ENCODE measurements at regions not wholly inside any gene's neighbourhood (a gene's known extent, or its start where the extent isn't known, plus 50 kb on each side); places are given as distances from the start of the nearest gene placed in this dataset.

DNA sequence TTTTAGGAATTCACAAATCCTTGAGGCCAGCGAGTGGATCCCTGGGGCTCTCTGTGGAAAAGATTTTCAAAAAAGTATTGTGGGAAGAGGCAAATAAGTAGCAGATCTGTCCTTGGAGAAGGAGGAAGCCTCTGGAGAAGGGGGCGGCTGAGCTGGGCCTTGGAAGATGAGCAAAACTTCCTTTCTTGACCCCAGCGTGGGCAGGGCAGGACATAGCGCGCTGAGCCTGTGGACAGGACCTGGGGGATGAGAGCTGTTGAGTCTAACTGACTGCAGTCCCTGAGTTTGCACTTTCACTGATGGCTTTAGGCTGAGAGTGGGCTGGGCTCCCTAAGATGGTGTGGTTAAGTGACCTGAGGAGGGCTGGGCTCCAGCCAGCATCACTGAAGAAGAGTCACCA is 170.2 kb upstream of the GALNT2 start:
- peaks cover 0 to 6% (median 0%) of the 10 kb centered on the region in 3 donors for H3K27me3 ChIP-seq
- no peaks in the 10 kb centered on the region for H3K9me3 ChIP-seq
- intact Hi-C loops (cut with DNase I; ENCODE audit: low total_unique reads): no loop called here
- H3K36me3 ChIP-seq: no peaks in the 10 kb centered on the region
- 88 to 94% (median 90%) methylated on average over 5 of the region's 5 CpGs for WGBS, 5 donors
- no peak overlapping the region for H3K4me3 ChIP-seq
- H3K4me1 ChIP-seq: no peaks in the 10 kb centered on the region
- no peak overlapping the region for H3K27ac ChIP-seq
- no peak for DNase-seq
- TF ChIP-seq POLR2AphosphoS5 (IDR thresholded peaks at IDR 0.05) (no peak), CTCF (IDR thresholded peaks at IDR 0.05) (no peak), POLR2A (IDR thresholded peaks at IDR 0.05) (no peak), EP300 (IDR thresholded peaks at IDR 0.05) (no peak)

GRCh38 chr1:229897501-229897900 is 169.5 kb upstream of the GALNT2 start:
- no peak overlapping the region for H3K4me3 ChIP-seq
- H3K27ac ChIP-seq: no peak overlapping the region
- no peaks in the 10 kb centered on the region for H3K4me1 ChIP-seq
- intact Hi-C loops (cut with DNase I; ENCODE audit: low total_unique reads): no loop called here
- H3K9me3 ChIP-seq: no peaks in the 10 kb centered on the region
- 63 to 71% (median 65%) methylated on average over 8 of the region's 8 CpGs for WGBS, 5 donors
- peaks cover 0 to 6% (median 0%) of the 10 kb centered on the region in 3 donors for H3K27me3 ChIP-seq
- TF ChIP-seq POLR2A (IDR thresholded peaks at IDR 0.05): no peak
- no peak for TF ChIP-seq EP300 (IDR thresholded peaks at IDR 0.05)
- TF ChIP-seq CTCF (IDR thresholded peaks at IDR 0.05): no peak
- TF ChIP-seq POLR2AphosphoS5 (IDR thresholded peaks at IDR 0.05): no peak
- no peak for DNase-seq
- H3K36me3 ChIP-seq: no peaks in the 10 kb centered on the region

DNA sequence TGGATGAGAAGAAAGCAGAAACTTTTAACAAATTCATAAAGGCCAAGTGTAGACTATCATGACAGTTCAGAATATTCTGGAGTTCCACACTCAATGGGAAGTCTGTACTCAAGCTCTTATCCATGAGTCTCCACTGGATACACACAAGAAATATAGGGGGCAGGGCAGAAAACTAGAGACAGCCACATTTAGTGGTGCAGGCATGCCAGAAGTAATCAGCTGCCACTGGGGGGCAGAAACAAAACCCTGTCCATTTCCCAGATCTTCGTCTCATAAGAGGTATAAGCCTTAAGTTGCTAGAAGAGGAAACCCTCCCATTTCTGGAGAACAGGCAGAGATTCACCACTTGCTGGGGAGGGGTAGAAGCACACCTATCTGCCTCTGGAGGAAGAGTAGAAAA is 166.8 kb upstream of the GALNT2 start:
- WGBS, 5 donors: 80 to 100% (median 96%) methylated on average over 1 of the region's 1 CpG
- no peaks in the 10 kb centered on the region for H3K9me3 ChIP-seq

GRCh38 chr1:229905031-229905545 is 161.9 kb upstream of the GALNT2 start:
- H3K27ac ChIP-seq: no peak overlapping the region
- intact Hi-C loops (cut with DNase I; ENCODE audit: low total_unique reads): no loop called here
- no peak for DNase-seq
- H3K9me3 ChIP-seq: no peaks in the 10 kb centered on the region
- WGBS, 5 donors: 54 to 72% (median 67%) methylated on average over 7 of the region's 7 CpGs
- H3K36me3 ChIP-seq: no peaks in the 10 kb centered on the region
- no peak overlapping the region for H3K4me3 ChIP-seq
- H3K4me1 ChIP-seq: no peaks in the 10 kb centered on the region
- peaks cover 0 to 13% (median 0%) of the 10 kb centered on the region in 3 donors for H3K27me3 ChIP-seq
- no peak for TF ChIP-seq POLR2A (IDR thresholded peaks at IDR 0.05)
- no peak for TF ChIP-seq EP300 (IDR thresholded peaks at IDR 0.05)
- TF ChIP-seq POLR2AphosphoS5 (IDR thresholded peaks at IDR 0.05): no peak
- TF ChIP-seq CTCF (IDR thresholded peaks at IDR 0.05): no peak

More for the DNA sequence above, 166.8 kb upstream of the GALNT2 start:
- no peaks in the 10 kb centered on the region for H3K4me1 ChIP-seq
- no peak overlapping the region for H3K27ac ChIP-seq
- H3K4me3 ChIP-seq: no peak overlapping the region
- no peaks in the 10 kb centered on the region for H3K36me3 ChIP-seq
- intact Hi-C loops (cut with DNase I; ENCODE audit: low total_unique reads): no loop called here
- TF ChIP-seq EP300 (IDR thresholded peaks at IDR 0.05) (no peak), POLR2AphosphoS5 (IDR thresholded peaks at IDR 0.05) (no peak)
- peaks cover 0 to 6% (median 0%) of the 10 kb centered on the region in 3 donors for H3K27me3 ChIP-seq
- DNase-seq: no peak

DNA sequence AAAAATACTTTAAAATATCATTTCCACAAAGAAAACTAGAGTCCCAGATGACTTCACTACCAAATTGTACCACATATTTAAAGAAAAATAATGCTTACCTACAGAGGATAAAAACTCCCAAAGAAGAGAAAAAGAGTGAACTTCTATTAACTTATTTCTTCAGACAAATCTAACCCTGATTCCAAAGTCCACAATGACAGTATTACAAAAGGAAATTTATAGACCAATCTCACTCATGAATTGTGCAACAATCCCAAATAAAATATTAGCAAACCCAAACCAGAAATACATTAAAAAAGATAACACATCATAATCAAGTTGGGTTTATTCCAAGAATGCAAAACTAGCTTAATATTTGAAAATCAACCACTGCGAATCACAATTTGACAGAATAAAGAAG is 161.4 kb upstream of the GALNT2 start:
- Histone ChIP-seq H3K27ac (no peak overlapping the region), H3K9me3 (no peaks in the 10 kb centered on the region), H3K4me3 (no peak overlapping the region), H3K36me3 (no peaks in the 10 kb centered on the region), H3K4me1 (no peaks in the 10 kb centered on the region), H3K27me3 (peaks cover 0 to 13% (median 0%) of the 10 kb centered on the region in 3 donors)
- TF ChIP-seq POLR2AphosphoS5 (IDR thresholded peaks at IDR 0.05) (no peak), CTCF (IDR thresholded peaks at IDR 0.05) (no peak), EP300 (IDR thresholded peaks at IDR 0.05) (no peak), POLR2A (IDR thresholded peaks at IDR 0.05) (no peak)
- DNase-seq: no peak
- intact Hi-C loops (cut with DNase I; ENCODE audit: low total_unique reads): no loop called here
- 72 to 85% (median 75%) methylated on average over 1 of the region's 1 CpG for WGBS, 5 donors

All from stomach (tissue), 8 donors.